Stimulated activated CD4-positive, alpha-beta T cell treated with anti-CD3 and anti-CD28 coated beads, TNF-alpha, amount 100 ng/mL, for 48 hours (primary cell): ENCODE measurements at regions not wholly inside any gene's neighbourhood (a gene's known extent, or its start where the extent isn't known, plus 50 kb on each side); places are given as distances from the start of the nearest gene placed in this dataset.
"Not testable (repeated sequence)": the region's sequence is repeated elsewhere in the genome, so short reads cannot be mapped to it uniquely, and the experiment has no call there.

ENCODE experiments used
- DNase-seq, 3 donors: peaks; one replicate each; pipeline ENCODE4 v3.0.0-alpha.2; 2020; ENCODE audit warnings: low read depth in 3 of 3

DNA sequence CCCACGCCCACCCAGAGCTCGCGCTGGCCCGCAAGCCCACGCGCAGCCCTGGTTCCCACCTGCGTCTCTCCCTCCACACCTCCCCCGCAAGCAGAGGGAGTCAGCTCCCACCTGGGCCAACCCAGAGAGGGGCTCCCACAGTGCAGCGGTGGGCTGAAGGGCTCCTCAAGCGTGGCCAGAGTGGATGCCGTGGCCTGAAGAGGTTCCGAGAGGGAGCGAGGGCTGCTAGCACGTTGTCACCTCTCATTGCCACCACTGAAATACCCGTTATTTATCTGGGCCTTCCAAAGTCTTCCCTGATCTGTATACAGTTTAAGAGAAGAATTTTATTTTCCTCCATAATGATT, 88.3 kb upstream of the MYLIP start:
- no peak for DNase-seq

DNA sequence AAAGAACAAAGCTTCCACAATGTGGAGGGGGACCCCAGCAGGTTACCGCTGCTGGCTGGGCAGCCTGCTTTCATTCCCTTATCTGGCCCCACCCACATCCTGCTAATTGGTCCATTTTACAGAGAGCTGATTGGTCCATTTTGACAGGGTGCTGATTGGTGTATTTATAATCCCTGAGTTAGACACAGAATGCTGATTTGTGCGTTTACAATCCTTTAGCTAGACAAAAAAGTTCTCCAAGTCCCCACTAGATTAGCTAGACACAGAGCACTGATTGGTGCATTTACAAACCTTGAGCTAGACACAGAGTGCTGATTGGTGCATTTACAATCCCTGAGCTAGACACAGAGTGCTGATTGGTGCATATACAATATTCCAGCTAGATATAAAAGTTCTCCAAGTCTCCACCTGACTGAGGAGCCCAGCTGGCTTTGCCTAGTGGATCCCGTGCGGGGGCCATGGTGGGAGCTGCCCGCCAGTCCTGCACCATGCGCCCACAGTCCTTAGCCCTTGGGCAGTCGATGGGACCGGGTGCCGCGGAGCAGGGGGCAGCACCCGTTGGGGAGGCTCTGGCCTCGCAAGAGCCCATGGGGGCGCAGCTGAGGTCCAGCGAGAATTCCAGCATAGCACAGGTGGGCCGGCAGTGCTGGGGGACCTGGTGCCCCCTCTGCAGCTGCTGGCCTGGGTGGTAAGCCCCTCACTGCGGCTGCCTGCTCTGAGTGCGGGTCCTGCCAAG, 88.8 kb upstream of the MYLIP start:
- not testable (repeated sequence) for DNase-seq

DNA sequence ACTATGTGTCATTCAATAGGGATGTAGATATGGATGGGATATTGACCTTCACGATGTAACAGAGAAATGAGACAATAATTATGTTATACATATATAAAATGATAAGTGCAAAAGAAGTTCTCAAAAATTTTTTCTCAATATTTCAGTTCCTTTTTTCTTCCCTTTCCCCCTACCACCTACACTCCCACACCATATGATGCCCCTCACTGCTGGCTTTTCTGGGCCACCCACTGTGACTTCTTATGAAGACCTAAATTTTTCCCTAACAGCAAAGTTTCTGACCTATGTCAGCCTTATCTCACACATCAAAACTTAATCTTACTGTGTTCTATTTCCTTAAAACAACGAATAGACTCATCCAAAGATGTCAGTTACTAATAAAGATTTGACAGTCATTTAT, 89.9 kb upstream of the MYLIP start:
- DNase-seq: no peak

DNA sequence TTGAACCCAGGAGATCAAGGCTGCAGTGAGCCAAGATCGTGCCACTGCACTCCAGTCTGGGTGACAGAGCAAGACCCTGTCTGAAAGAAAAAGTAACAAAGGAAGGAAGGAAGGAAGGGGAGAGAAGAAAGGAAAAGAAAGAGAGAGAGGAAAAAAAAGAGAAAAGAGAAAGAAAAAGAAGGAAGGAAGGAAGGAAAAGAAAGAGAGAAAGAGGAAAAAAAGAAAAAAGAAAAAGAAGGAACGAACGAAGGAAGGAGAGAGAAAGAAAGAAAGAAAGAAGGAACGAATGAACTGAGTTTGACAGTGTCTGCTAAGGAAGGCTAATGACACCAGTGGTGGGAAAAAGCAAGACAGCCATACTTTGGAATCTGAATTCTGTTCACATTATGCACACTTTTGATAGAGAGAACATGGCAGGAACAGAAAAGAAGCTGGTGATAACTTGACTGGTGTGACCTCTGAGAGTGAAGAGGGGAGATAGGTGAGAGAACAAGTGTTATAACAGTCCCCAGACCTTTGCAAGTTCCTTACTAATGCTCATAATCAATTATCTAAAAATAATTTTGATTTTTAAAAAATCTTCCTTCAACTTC, 93.3 kb upstream of the MYLIP start:
- DNase-seq: no peak

DNA sequence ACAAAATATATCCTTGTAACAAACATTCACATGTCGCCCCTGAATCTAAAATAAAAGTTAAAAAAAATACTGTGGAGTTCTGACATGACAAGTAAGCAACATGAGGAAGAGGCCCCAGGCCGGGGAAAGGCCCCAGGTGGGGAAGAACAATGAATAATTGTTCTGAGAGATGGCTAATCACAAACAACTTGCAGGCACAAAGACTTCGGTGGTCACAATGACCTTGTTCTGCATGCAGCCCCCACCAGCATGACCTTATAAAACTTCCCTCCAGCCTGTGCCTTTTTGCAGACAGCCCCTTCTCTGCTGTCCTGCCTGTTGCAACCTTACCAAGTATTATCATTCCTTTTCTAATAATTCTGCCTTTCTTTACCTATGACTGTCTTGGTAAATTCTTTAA, 95.7 kb upstream of the MYLIP start:
- no peak for DNase-seq

DNA sequence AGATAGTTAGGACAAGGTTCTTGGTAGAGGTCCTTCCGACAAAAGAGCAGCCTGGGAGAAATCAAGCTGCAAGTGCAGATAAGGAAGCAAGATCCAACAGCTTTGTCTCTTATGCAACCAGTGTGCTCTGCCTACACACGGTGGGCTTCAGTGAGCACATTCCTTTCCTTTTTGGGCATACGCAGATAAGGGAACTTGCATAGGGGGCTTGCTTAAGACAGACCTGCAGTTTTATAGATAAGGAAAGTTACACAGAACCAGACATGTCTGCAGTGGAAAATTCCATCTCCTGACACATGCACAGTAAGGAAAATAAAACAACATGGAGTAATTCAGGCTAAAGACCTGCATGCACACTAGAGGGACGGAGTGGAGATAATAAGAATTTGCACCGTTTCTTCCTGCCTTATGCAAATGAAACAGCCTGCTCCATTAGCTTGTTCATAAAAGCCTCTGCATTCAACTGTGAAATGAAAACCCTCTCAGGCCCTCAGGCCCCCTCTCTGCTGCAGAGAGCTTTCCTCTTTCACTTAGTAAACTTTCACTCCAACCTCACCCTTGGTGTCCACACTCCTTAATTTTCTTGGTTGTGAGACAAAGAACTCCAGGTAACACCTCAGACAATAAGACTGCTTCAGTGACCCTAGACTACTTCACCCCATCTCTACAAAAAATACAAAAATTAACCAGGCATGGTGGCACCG, 97.5 kb upstream of the MYLIP start:
- DNase-seq: no peak

DNA sequence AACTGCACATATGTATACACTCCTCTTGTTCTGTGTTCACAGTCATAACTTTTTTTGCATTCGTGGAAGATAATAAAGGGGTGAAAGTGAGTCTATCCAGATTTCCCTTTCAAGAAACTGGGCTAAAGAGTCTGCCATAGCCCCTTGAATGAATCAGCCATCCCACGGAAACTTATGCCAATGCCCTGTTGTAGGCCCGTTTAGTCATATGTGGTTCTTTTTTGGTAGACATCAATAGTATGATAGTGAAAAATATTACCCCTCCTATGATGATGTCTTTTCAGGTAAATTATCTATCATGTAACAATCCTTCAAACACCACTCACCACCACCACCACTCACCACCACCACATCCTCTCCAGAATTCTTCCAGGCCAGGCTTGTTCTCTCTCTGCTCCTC, 99.9 kb upstream of the MYLIP start:
- peak in 1 of 3 donors; percentile 3 for DNase-seq

DNA sequence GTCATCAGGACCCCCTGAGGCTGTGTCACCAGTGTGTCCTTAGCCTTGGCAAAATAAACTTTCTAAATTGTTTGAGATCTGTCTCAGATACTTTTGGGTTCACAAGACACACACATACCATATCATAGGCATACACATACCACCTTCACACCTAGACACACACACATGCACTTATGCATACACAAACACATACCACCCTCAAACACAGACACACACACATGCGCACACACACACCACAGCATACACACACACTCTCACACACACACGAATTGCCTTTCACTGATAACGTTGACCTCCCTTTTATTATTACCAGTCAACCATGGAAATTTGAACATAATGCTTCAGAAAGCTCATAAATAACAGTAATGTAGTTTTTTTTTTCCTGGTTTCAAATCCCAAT, 108.6 kb upstream of the MYLIP start:
- DNase-seq: no peak

DNA sequence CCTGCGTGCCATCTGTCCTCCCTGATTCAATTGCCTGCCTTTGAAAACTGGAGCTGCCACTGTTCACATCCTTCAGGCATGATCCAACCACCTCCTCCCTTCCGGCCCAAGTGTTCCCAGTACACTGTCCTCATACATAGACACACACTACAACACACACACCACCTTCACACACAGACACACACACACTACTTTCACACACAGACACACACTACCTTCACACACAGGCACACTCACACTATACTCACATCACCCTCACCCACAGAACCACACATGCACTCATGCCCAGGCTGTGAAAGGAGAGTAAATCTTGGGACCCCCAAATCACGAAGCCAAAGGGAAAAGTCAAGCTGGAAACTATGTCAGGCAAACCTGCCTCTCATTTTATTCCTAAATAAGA, 109.4 kb upstream of the MYLIP start:
- DNase-seq: no peak

DNA sequence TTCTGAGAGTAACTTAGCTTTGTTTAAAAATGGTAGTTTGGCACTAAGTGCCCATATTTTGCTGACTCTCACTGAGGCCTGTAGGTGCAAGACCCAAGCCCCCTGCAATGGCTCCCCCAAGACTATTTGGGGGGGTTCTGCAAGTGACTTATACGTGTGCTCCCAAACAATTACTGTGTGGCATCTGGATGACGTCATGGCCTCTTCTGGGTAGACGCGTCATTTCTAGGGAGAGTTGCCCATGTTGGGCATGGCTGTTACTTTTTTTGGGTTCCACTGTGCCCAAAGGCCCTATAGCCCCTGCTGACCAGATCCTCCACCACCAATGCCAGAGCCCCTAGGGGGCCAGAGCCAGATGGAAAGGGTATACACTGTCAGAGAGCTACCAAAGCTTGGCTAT, 110.3 kb upstream of the MYLIP start:
- no peak for DNase-seq

DNA sequence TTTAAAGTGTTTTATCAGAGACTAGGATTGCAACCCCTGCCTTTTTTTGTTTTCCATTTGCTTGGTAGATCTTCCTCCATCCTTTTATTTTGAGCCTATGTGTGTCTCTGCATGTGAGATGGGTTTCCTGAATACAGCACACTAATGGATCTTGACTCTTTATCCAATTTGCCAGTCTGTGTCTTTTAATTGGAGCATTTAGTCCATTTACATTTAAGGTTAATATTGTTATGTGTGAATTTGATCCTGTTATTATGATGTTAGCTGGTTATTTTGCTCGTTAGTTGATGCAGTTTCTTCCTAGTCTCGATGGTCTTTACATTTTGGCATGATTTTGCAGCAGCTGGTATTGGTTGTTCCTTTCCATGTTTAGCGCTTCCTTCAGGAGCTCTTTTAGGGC, 114.6 kb upstream of the MYLIP start:
- not testable (repeated sequence) for DNase-seq

DNA sequence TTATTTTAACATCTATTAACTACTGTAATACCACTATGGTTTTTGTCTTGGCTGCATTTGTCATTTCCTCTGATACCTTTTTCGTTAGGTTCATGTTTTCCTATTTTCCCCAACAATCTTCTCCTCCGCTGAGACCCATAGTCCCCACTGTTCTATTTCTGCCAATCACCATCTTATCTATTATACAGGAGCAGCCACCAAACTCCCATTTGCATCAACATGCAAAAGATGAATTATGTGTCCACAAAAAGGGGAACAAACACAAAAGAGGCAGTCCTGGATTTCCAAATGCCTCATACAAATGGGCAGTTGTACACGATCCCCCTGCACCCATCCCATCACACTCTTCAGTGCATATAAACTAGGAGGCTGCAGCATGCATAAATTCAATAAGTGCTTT, 121.7 kb upstream of the MYLIP start:
- no peak for DNase-seq

DNA sequence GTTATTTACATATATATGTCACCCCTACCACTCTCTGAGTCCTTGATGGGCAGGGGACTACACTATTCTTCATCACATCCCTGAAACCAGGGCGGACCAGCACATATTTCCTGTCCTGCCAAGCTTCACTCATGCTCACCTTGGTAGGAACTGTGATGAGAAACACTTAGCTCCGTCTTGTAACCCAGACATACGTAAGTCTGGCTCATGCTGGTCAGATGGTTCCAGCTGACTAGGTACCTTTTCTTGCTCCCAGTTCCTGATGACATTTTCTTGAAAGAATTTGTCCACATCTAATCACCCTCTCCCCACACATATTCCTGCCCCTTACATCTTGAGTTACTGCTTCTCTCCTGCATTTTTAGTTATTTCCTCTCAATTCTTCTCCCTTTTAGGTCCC, 122.2 kb upstream of the MYLIP start:
- no peak for DNase-seq

DNA sequence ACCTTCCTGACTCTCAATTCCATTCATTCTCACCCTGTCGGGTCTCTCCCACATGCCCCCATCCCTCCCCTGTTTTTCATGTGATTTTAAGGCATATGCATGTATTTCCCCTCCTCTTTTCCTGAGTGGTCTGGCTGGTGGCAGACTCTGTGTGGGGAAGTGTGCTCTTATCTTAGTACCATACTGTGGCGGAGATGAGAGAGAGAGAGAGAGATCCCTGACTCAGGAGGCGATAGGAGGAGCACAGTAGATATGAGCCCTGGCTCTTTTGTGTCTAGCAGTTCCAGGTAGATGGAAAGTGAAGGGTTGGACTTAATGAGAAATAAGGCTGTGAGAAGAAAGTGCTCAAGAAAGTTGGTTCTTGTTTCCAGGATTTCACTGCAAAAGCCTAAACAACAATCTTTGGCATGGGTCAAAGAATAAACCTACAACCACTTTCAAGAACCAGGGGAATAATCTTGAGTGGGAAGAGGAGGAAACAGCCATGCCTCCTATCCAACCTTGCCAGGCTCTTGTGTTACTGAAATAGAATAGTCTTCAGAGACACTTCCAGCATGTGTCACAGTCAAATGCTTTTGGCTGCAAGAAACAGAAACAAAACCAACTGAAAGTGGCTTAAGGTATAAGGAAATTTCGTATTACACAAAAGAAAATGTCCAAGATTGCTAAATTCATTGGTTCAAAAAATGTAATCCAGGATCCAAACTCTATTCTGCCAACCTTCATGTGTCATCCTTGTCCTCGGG, 123.8 kb upstream of the MYLIP start:
- DNase-seq: no peak

DNA sequence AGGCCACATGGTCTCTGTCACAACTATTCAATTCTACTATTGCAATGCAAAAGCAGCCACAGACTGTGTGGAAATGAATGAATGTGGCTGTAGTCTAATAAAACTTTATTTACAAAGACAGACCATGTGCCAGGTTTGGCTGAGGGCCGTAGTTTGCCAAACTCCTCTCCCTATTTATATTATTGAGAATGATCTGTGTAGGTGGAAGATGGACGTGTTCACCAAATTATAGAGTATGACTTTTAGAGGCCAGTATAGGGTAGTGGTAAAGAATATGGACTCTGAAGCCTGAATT, 125.7 kb upstream of the MYLIP start:
- no peak for DNase-seq

DNA sequence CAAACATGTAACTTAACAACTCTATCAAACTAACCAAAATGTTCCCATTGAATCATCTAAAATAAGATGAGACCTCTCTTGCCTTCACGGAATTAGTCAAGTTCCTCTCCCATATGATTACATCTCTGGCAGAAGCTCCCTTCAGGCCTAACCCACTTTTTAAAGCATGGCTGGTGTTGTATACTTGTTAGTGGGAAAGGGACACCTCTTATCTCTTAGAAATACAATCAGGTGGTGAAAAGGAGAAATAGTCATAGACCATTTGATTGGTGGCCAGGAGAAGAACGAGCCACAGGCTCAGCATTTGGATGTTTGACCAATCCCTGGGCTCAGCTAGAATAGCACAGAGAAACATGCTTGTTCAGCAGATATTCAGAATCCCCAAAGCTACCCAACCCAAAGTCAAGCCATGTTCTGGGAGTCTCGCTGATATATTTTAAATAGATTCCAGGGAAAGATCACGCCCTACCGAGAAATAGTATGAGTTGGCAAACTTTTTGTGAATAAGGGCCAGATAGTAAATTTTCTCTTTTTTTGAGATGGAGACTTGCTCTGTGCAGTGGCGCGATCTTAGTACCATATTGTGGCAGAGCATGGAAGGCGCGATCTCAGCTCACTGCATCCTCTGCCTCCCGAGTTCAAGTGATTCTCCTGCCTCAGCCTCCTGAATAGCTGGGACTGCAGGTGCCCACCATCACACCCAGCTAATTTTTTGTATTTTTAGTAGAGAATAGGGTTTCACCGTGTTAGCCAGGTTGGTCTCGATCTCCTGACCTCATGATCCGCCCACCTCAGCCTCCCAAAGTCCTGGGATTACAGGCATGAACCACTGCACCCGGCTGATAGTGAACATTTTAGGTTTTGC, 126.3 kb upstream of the MYLIP start:
- DNase-seq: no peak

DNA sequence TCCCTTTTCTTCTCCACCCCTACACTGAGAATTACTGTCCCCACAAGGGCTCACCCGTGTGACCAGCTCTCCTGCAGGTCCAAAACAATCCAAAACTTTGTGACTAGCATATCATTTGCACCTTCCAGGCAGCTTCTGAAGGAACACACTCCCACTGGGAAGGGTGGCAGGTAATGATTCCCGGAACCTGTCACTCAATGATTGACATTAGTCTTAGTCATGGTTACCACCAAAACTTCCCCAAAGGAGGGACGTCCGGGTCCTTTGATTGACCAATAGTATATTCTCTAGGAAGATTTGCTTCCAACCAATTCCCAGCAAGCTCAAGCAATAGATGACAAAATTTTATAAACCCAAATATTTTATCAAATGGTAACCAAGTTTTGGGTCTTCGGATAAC, 127.7 kb upstream of the MYLIP start:
- DNase-seq: no peak

DNA sequence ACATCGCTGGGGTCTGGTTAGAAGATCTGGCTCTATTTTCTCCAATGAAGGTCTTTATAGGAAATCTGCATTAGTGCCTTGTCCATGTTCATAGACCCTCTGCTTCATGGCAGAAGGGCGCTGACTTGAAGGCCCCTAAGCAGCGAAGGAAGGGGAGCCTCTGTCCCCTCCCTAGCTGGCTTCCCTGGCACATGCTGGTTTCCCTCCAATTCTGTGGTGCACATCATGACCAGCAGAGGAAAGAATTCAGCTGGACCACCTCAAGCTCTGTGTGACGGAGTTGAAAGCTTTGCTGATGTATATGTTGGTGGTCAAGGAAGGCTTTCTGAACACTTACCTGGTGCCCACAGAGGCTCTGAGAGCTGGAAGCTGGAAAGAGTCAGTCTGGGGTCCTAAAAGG, 129.7 kb upstream of the MYLIP start:
- no peak for DNase-seq

DNA sequence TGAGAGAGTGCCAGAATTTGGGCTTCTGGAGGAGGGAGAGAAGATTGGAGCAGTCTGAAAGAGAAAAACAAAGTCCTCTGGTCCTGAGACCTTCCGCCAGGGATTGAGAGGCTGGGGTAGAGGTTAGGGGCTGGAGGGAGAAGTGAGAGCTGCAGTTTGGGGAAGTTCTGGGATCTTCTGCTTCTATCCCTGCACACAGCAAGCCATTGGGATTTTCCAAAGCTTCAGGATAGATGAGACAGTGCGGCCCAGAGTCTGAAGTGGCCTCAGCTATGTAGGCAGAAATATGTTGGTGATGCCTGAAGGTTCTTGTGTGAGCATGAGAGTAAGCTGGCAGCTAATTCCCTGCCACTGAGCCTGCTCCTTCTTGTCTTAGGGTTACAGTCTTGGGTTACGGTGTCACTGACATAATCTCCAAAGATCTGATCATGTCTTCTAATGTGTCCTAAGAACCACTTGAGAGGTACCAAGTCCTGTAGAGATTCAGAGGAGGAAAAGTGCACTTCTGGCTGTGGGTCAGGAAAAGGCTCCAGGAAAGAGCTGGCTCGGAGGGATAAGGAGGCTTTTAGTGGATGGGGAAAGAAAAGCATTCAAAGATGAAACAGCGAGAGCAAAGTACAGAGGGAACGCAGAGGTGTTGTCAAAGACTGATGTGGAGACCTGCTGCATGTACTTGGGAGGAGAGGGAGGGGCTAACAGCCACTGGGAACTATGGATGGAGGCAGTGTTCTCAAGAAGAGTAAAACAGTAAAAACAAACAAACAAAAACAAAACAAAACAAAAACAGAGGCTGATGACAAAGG, 131.1 kb upstream of the MYLIP start:
- DNase-seq: no peak

DNA sequence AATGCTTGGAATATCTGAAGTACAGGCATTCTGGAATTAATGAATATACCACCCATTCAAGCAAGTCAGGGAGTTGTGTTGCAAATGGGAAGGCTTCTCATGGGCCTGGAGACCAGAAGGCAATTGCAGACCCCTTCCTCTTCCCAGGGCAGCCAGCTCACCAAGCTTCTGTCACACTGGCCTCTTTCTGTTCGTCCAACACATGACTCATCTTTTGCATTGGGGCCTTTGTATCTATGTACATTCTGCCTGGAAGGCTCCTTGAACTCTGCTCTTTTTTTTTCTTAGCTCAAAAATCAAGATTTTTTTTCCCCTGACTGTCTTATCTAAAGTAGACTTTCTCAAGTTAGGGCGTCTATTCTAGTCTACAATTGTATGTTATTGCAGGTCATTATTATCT, 132.9 kb upstream of the MYLIP start:
- no peak for DNase-seq

DNA sequence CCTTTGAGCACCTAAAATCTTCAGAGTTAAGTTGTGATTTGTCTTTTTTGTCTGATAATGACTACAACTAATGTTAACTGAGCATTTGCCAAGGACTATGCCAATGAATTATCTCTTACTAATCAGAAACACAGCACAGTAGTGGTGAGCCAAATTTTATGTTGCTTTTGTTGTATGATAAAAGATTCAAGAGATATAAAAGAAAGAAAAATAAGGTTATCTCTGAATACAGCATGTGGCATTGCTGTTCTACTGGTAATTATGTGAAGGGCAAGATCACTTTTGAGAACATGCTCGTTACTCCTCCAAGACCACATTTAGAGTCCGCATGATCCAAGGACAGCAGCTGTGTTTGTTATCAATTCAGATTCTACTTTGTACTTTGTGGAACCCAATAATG, 133.4 kb upstream of the MYLIP start:
- no peak for DNase-seq
